ENCODE measurements at regions not wholly inside any gene's neighbourhood (a gene's known extent, or its start where the extent isn't known, plus 50 kb on each side); places are given as distances from the start of the nearest gene placed in this dataset.

GRCh38 chr6:4567141-4567540 lies 209.1 kb upstream of the CDYL start:
- H3K4me1 ChIP-seq = no peaks in the 10 kb centered on the region
- intact Hi-C loops (cut with DNase I; ENCODE audit: low total_unique reads) = no loop called here

DNA sequence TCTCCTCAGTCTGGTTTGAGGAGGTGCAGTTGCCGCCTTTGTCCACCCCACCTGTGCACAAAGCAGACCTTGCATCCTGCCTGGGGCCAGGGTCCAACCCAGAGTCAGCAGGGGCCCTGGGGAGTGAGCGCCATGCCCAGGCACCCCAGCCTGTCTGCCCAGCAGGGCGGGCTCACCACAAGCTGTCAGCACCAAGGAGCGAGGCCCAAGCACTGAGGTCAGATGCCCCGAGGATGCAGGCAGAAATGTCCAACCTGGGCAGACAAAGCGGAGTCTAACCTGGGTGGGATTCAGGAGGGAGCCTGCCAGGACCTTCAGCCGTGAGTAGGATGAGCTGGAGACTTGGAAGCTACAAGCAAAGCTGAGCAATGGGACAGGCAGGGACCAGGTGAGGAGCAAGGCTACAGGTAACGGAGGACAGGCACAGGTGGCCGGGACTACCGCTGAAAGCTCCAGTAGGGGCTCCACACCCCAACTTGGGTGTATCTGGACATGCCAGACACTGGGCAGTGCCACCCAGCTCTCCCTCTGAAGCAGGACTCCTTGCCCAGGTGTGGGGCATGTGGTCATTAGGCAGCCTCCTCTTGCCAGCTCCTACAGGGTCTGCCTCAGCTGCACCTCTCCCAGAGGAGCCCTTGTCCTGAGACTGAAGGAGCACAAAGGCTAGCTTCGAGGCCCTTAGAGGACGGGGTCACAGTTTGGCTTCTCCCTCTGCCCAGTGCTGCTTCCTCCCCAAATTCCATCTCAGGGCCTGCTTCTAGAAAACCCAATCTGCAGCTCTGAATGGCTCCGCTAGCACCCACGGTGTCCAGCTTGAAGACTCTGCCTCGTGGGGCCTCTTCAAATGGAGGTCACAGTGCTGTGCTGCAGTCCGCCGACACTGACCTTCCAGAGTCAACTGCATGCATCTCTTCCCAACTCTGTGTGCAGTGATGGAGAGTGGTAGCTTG lies 210.6 kb upstream of the CDYL start:
- peaks cover 0 to 3% (median 0%) of the 10 kb centered on the region in 7 donors for H3K27me3 ChIP-seq (replicated peaks in 1 of 7)
- no peaks in the 10 kb centered on the region for H3K4me1 ChIP-seq
- no peak for TF ChIP-seq CTCF (IDR thresholded peaks at IDR 0.05 in 8 of 11, conservative IDR thresholded peaks at IDR 0.05 in 3 of 11)
- no peak for TF ChIP-seq POLR2AphosphoS5 (IDR thresholded peaks at IDR 0.05)
- TF ChIP-seq POLR2A (IDR thresholded peaks at IDR 0.05) = no peak
- H3K36me3 ChIP-seq = no peaks in the 10 kb centered on the region
- WGBS, 5 donors = 77 to 93% (median 88%) methylated on average over 15 to 17 of the region's 17 CpGs
- intact Hi-C loops (cut with DNase I; ENCODE audit: low total_unique reads) = no loop called here
- no peak overlapping the region for H3K27ac ChIP-seq
- peaks cover 0 to 12% (median 12%) of the 10 kb centered on the region in 8 donors for H3K9me3 ChIP-seq
- H3K4me3 ChIP-seq = no peak overlapping the region
- no peak for DNase-seq

More at GRCh38 chr6:4567141-4567540, 209.1 kb upstream of the CDYL start:
- Histone ChIP-seq H3K27me3 (replicated peaks in 1 of 7) (peaks cover 0 to 3% (median 0%) of the 10 kb centered on the region in 7 donors), H3K4me3 (no peak overlapping the region), H3K27ac (no peak overlapping the region), H3K36me3 (no peaks in the 10 kb centered on the region), H3K9me3 (peaks cover 0 to 28% (median 27%) of the 10 kb centered on the region in 8 donors)
- WGBS, 5 donors = 62 to 76% (median 66%) methylated on average over 3 of the region's 3 CpGs
- DNase-seq = no peak
- TF ChIP-seq POLR2AphosphoS5 (IDR thresholded peaks at IDR 0.05) (no peak), POLR2A (IDR thresholded peaks at IDR 0.05) (no peak), CTCF (IDR thresholded peaks at IDR 0.05 in 8 of 11, conservative IDR thresholded peaks at IDR 0.05 in 3 of 11) (no peak)

- no peak for DNase-seq
- 85 to 98% (median 89%) methylated on average over 6 of the region's 6 CpGs for WGBS, 5 donors
- Histone ChIP-seq H3K9me3 (peaks cover 0 to 5% (median 4%) of the 10 kb centered on the region in 8 donors), H3K4me1 (no peaks in the 10 kb centered on the region), H3K27ac (no peak overlapping the region), H3K4me3 (no peak overlapping the region), H3K27me3 (replicated peaks in 1 of 7) (peaks cover 0 to 3% (median 0%) of the 10 kb centered on the region in 7 donors), H3K36me3 (no peaks in the 10 kb centered on the region)
- TF ChIP-seq POLR2AphosphoS5 (IDR thresholded peaks at IDR 0.05) (no peak), POLR2A (IDR thresholded peaks at IDR 0.05) (no peak), CTCF (IDR thresholded peaks at IDR 0.05 in 8 of 11, conservative IDR thresholded peaks at IDR 0.05 in 3 of 11) (no peak)
- intact Hi-C loops (cut with DNase I; ENCODE audit: low total_unique reads) = no loop called here
These were observed 211.4 kb upstream of the CDYL start for GRCh38 chr6:4564801-4565271.

DNA sequence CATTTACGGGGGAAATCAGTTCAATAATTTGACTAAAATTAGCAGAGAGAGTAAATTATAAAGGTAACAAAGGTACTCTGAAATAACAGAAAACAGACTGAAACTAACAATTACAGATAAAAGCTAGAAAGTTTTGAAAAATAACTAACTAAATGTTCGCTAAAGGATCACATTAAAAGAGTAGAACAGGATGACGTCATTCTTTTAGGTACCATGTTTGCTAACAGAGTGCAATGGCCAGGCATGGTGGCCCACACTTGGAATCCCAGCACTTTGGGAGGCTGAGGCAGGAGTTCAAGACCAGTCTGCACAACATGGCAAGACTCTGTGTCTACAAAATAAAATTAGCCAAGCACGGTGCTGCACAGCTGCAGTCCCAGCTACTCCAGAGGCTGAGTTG lies 212.3 kb upstream of the CDYL start:
- intact Hi-C loops (cut with DNase I; ENCODE audit: low total_unique reads) = no loop called here
- H3K4me3 ChIP-seq = no peak overlapping the region
- DNase-seq = no peak
- no peaks in the 10 kb centered on the region for H3K4me1 ChIP-seq
- no peak overlapping the region for H3K27ac ChIP-seq
- peaks cover 0 to 3% (median 0%) of the 10 kb centered on the region in 7 donors for H3K27me3 ChIP-seq (replicated peaks in 1 of 7)
- no peaks in the 10 kb centered on the region for H3K9me3 ChIP-seq
- TF ChIP-seq CTCF (IDR thresholded peaks at IDR 0.05 in 8 of 11, conservative IDR thresholded peaks at IDR 0.05 in 3 of 11) (no peak), POLR2AphosphoS5 (IDR thresholded peaks at IDR 0.05) (no peak), POLR2A (IDR thresholded peaks at IDR 0.05) (no peak)
- H3K36me3 ChIP-seq = no peaks in the 10 kb centered on the region
- WGBS, 5 donors = 49 to 94% (median 86%) methylated on average over 4 of the region's 4 CpGs

Measured in spleen (tissue), 11 donors.